ENCODE measurements at regions not wholly inside any gene's neighbourhood (a gene's known extent, or its start where the extent isn't known, plus 50 kb on each side); places are given as distances from the start of the nearest gene placed in this dataset.

- ATAC-seq (no peak), DNase-seq (no peak)
- H3K4me3 Mint-ChIP-seq: no peak overlapping the region
- H3K27me3 Mint-ChIP-seq: no peaks in the 10 kb centered on the region
- H3K4me1 Mint-ChIP-seq: no peaks in the 10 kb centered on the region
- H3K27ac Mint-ChIP-seq: no peak overlapping the region
- H3K9me3 ChIP-seq (ENCODE audit: control insufficient read depth, low read length, poor library complexity, severe bottlenecking): no peaks in the 10 kb centered on the region
- H3K36me3 Mint-ChIP-seq (ENCODE audit: low read depth): no peaks in the 10 kb centered on the region
These were observed 385.4 kb upstream of the NXPH2 start for GRCh38 chr2:139165601-139166000.

- DNase-seq (no peak), ATAC-seq (no peak)
- H3K9me3 ChIP-seq (ENCODE audit: control insufficient read depth, low read length, poor library complexity, severe bottlenecking): no peaks in the 10 kb centered on the region
- Mint-ChIP-seq H3K4me3 (no peak overlapping the region), H3K27ac (no peak overlapping the region), H3K27me3 (no peaks in the 10 kb centered on the region), H3K4me1 (no peaks in the 10 kb centered on the region), H3K36me3 (ENCODE audit: low read depth) (no peaks in the 10 kb centered on the region)
These were observed 384.9 kb upstream of the NXPH2 start for GRCh38 chr2:139165041-139165440.

GRCh38 chr2:139162957-139163356 lies 382.8 kb upstream of the NXPH2 start:
- ATAC-seq: no peak
- H3K9me3 ChIP-seq (ENCODE audit: control insufficient read depth, low read length, poor library complexity, severe bottlenecking): no peaks in the 10 kb centered on the region
- Mint-ChIP-seq H3K4me1 (no peaks in the 10 kb centered on the region), H3K27ac (no peak overlapping the region), H3K36me3 (ENCODE audit: low read depth) (no peaks in the 10 kb centered on the region), H3K27me3 (no peaks in the 10 kb centered on the region), H3K4me3 (no peak overlapping the region)
- no peak for DNase-seq

- ATAC-seq (no peak), DNase-seq (no peak)
- no peak overlapping the region for H3K27ac Mint-ChIP-seq
- no peaks in the 10 kb centered on the region for H3K4me1 Mint-ChIP-seq
- H3K36me3 Mint-ChIP-seq (ENCODE audit: low read depth): no peaks in the 10 kb centered on the region
- H3K27me3 Mint-ChIP-seq: no peaks in the 10 kb centered on the region
- H3K4me3 Mint-ChIP-seq: no peak overlapping the region
- H3K9me3 ChIP-seq (ENCODE audit: control insufficient read depth, low read length, poor library complexity, severe bottlenecking): no peaks in the 10 kb centered on the region
These were observed 382.3 kb upstream of the NXPH2 start for GRCh38 chr2:139162456-139162855.

DNA sequence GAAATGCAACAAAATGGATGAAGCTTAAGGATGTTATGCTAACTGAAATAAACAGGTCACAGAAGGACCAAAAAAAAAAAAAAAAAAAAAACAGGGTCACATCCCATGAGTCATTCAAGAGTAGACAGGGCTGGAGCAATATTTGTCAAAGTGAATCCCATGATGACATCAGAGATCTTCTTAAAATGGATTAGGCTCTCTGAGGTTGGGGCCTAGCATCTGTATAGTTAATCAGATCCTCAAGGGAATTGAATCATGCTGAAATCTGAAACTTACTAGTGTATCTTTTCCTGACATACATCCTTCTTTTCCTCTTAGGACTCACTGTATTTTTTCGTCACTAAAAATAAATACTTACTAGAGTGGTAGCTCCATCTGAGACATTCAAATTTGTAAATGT lies 380.6 kb upstream of the NXPH2 start:
- Mint-ChIP-seq H3K27ac (no peak overlapping the region), H3K4me3 (no peak overlapping the region), H3K27me3 (no peaks in the 10 kb centered on the region), H3K36me3 (ENCODE audit: low read depth) (no peaks in the 10 kb centered on the region), H3K4me1 (no peaks in the 10 kb centered on the region)
- DNase-seq: no peak
- no peaks in the 10 kb centered on the region for H3K9me3 ChIP-seq (ENCODE audit: control insufficient read depth, low read length, poor library complexity, severe bottlenecking)
- ATAC-seq: no peak

DNA sequence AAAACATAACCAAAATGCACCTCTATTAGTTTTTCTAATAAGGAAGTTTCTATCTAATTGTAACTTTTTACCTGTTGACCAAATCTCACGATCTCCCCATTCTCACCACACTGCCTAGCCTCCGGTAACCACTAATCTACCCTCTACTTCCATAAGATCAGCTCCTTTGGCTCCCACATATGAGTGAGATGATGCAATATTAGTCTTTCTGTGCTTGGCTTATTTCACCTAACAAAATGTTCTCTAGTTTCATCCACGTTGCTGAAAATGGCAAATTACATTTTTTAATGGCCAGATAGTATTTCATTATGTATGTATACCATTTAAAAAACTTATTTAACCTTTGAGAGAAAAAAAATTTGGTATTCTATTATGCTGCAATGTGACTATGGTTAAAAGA lies 379.0 kb upstream of the NXPH2 start:
- Mint-ChIP-seq H3K36me3 (ENCODE audit: low read depth) (no peaks in the 10 kb centered on the region), H3K4me1 (no peaks in the 10 kb centered on the region), H3K27ac (no peak overlapping the region), H3K27me3 (no peaks in the 10 kb centered on the region), H3K4me3 (no peak overlapping the region)
- no peak for DNase-seq
- no peaks in the 10 kb centered on the region for H3K9me3 ChIP-seq (ENCODE audit: control insufficient read depth, low read length, poor library complexity, severe bottlenecking)
- ATAC-seq: no peak

DNA sequence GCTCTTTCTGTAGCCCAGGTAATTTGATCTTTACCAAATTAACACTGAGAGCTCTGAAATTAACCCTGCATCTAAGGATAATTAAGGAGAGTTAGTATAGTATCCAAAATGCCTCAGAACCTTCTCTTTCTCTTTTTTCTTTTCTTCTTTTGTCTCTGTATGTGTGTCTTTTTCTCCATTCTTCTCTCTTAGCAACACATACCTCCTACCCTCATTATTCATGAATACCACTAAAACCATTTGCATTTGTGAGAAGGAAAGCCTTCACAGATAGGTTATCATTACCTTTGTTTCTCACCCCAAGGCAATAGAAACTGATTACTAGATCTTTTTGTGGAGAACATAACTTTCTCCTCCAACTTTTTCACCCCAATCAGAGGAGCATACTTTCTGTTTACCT lies 376.5 kb upstream of the NXPH2 start:
- DNase-seq: no peak
- Mint-ChIP-seq H3K4me3 (no peak overlapping the region), H3K36me3 (ENCODE audit: low read depth) (no peaks in the 10 kb centered on the region), H3K27ac (no peak overlapping the region), H3K4me1 (no peaks in the 10 kb centered on the region), H3K27me3 (no peaks in the 10 kb centered on the region)
- ATAC-seq: no peak
- H3K9me3 ChIP-seq (ENCODE audit: control insufficient read depth, low read length, poor library complexity, severe bottlenecking): no peaks in the 10 kb centered on the region

- Mint-ChIP-seq H3K27me3 (no peaks in the 10 kb centered on the region), H3K27ac (no peak overlapping the region), H3K36me3 (ENCODE audit: low read depth) (no peaks in the 10 kb centered on the region), H3K4me3 (no peak overlapping the region), H3K4me1 (no peaks in the 10 kb centered on the region)
- no peak for ATAC-seq
- H3K9me3 ChIP-seq (ENCODE audit: control insufficient read depth, low read length, poor library complexity, severe bottlenecking): no peaks in the 10 kb centered on the region
- no peak for DNase-seq
These were observed 375.8 kb upstream of the NXPH2 start for GRCh38 chr2:139155991-139156390.

GRCh38 chr2:139142252-139142880 lies 362.2 kb upstream of the NXPH2 start:
- ATAC-seq: no peak
- H3K9me3 ChIP-seq (ENCODE audit: control insufficient read depth, low read length, poor library complexity, severe bottlenecking): no peaks in the 10 kb centered on the region
- H3K27me3 Mint-ChIP-seq: no peaks in the 10 kb centered on the region
- no peaks in the 10 kb centered on the region for H3K4me1 Mint-ChIP-seq
- no peaks in the 10 kb centered on the region for H3K36me3 Mint-ChIP-seq (ENCODE audit: low read depth)
- no peak for DNase-seq
- H3K4me3 Mint-ChIP-seq: no peak overlapping the region
- H3K27ac Mint-ChIP-seq: no peak overlapping the region

- DNase-seq: no peak
- Mint-ChIP-seq H3K36me3 (ENCODE audit: low read depth) (no peaks in the 10 kb centered on the region), H3K27ac (no peak overlapping the region), H3K27me3 (no peaks in the 10 kb centered on the region), H3K4me3 (no peak overlapping the region), H3K4me1 (no peaks in the 10 kb centered on the region)
- ATAC-seq: no peak
- no peaks in the 10 kb centered on the region for H3K9me3 ChIP-seq (ENCODE audit: control insufficient read depth, low read length, poor library complexity, severe bottlenecking)
These were observed 344.1 kb upstream of the NXPH2 start for GRCh38 chr2:139124271-139124670.

DNA sequence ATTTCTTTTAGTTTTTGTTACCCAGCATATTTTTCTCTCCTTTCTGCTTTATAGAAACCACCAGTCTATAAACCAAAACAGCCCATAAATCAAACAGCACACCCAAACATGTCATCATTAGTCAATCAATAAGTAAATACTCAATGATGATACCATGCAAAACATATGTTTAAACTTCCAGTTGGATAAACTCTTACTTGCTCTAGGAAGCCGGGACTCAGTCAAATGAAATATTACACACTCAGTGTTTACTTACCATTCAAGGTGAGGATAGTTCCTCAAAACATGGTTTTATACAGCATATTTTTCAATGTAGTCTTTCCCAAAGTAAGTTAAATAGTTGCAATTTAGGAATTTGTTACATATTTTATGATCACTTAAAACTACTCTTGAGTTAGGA lies 343.6 kb upstream of the NXPH2 start:
- no peaks in the 10 kb centered on the region for H3K9me3 ChIP-seq (ENCODE audit: control insufficient read depth, low read length, poor library complexity, severe bottlenecking)
- Mint-ChIP-seq H3K4me3 (no peak overlapping the region), H3K27me3 (no peaks in the 10 kb centered on the region), H3K27ac (no peak overlapping the region), H3K4me1 (no peaks in the 10 kb centered on the region), H3K36me3 (ENCODE audit: low read depth) (no peaks in the 10 kb centered on the region)
- ATAC-seq (no peak), DNase-seq (no peak)

GRCh38 chr2:139122711-139123158 lies 342.5 kb upstream of the NXPH2 start:
- no peaks in the 10 kb centered on the region for H3K9me3 ChIP-seq (ENCODE audit: control insufficient read depth, low read length, poor library complexity, severe bottlenecking)
- no peak overlapping the region for H3K4me3 Mint-ChIP-seq
- no peak overlapping the region for H3K27ac Mint-ChIP-seq
- H3K36me3 Mint-ChIP-seq (ENCODE audit: low read depth): no peaks in the 10 kb centered on the region
- H3K27me3 Mint-ChIP-seq: no peaks in the 10 kb centered on the region
- no peak for ATAC-seq
- no peaks in the 10 kb centered on the region for H3K4me1 Mint-ChIP-seq
- DNase-seq: no peak

DNA sequence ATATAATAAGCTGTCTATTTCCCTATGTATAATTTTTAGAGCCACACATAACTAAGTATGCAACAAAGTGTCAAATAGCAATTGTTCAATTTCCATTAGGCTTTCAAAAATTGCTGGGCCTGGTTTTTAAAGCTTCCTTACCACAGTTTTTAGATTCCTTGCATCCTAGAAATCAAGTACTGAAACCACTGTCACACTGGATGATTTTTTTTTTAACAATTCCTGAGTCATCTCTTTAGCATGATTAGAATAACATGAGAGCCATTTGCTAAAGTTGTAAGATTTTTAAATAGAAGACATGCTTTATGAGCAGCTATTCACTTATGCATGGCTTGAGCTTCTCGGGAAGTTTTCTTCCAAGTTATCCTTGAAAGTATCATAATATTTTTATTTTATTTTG lies 319.5 kb upstream of the NXPH2 start:
- Mint-ChIP-seq H3K36me3 (ENCODE audit: low read depth) (no peaks in the 10 kb centered on the region), H3K4me3 (no peak overlapping the region), H3K27me3 (no peaks in the 10 kb centered on the region), H3K4me1 (no peaks in the 10 kb centered on the region), H3K27ac (no peak overlapping the region)
- ATAC-seq: no peak
- H3K9me3 ChIP-seq (ENCODE audit: control insufficient read depth, low read length, poor library complexity, severe bottlenecking): no peaks in the 10 kb centered on the region
- no peak for DNase-seq

GRCh38 chr2:139098961-139099360 lies 318.8 kb upstream of the NXPH2 start:
- DNase-seq (no peak), ATAC-seq (no peak)
- H3K9me3 ChIP-seq (ENCODE audit: control insufficient read depth, low read length, poor library complexity, severe bottlenecking): no peaks in the 10 kb centered on the region
- Mint-ChIP-seq H3K27ac (no peak overlapping the region), H3K4me3 (no peak overlapping the region), H3K27me3 (no peaks in the 10 kb centered on the region), H3K36me3 (ENCODE audit: low read depth) (no peaks in the 10 kb centered on the region), H3K4me1 (no peaks in the 10 kb centered on the region)

Measured in T-helper 17 cell (primary cell).